Ovary (tissue), 7 donors: ENCODE measurements at regions not wholly inside any gene's neighbourhood (a gene's known extent, or its start where the extent isn't known, plus 50 kb on each side); places are given as distances from the start of the nearest gene placed in this dataset.

ENCODE experiments used
- DNase-seq, 5 donors: peaks; one replicate each; pipeline ENCODE4 v3.0.0-alpha.2; 2019 to 2020
- H3K27ac ChIP-seq, 2 donors: fragments of 200-600 bp; one replicate each; pipeline versions ENCODE4 v1.5.1 to v1.8.0; 2019 to 2022
- H3K27me3 ChIP-seq: fragments of 200-600 bp; one replicate; pipeline ENCODE4 v1.8.0; 2022
- H3K36me3 ChIP-seq: fragments of 200-600 bp; sonication (generic); one replicate; pipeline ENCODE4 v1.5.1; 2019
- H3K4me1 ChIP-seq: one replicate; pipeline ENCODE4 v1.8.1; 2013; ENCODE audit warnings: mild to moderate bottlenecking, moderate library complexity; ENCODE audit not compliant: insufficient read depth
- H3K4me3 ChIP-seq: fragments of 200-600 bp; sonication (generic); one replicate; pipeline ENCODE4 v1.5.1; 2017
- H3K9me3 ChIP-seq, 2 donors: fragments of 200-600 bp in 1 of 2; sonication (generic) in 1 of 2; one replicate each; pipeline versions ENCODE4 v1.5.1 to v1.8.1; 2013 to 2019; ENCODE audit warnings: mild to moderate bottlenecking in 1 of 2, moderate library complexity in 1 of 2
- CTCF ChIP-seq, 3 donors: fragments of 450-650 bp in 2 of 3; fragments of 200-600 bp in 1 of 3; IDR thresholded peaks; one replicate each; pipeline versions ENCODE4 v1.5.1 to v1.8.0; 2016 to 2022; ENCODE audit warnings: antibody characterized with exemption in 3 of 3, mild to moderate bottlenecking in 1 of 3
- EP300 ChIP-seq: sonication (generic); formaldehyde crosslinking; IDR thresholded peaks from one replicate; pipeline ENCODE4 v1.6.1; 2017; ENCODE audit warnings: antibody characterized with exemption
- POLR2A ChIP-seq: fragments of 450-650 bp; IDR thresholded peaks from one replicate; pipeline ENCODE4 v1.6.1; 2017; ENCODE audit warnings: antibody characterized with exemption, mild to moderate bottlenecking, moderate library complexity
- WGBS, 3 donors: extraction: QIAGEN DNeasy Blood & Tissue Kit in 1 of 3; methylation state at CpG; one replicate each; pipeline versions ENCODE4 v1.1.5 to v1.1.7; 2013 to 2017; 5-methylcytosine and 5-hydroxymethylcytosine counted together
- intact Hi-C, 4 donors: fragments of 100-400 bp; cut with DNase I; formaldehyde crosslinking; loops; one replicate each; pipeline versions ENCODE4 v1.11.0 to v1.15.1; 2022 to 2023
- donor health status: DM: no; HTN: no; CAD: no; lungs with moderate emphysema.
- donor health status: DM: no; HTN: no; CAD: no.
- donor health status: Bipolar disorder and iron deficiency.
- donor health status: DM: no; HTN: no; CAD: no.
- donor health status: DM: yes; HTN: yes; CAD: no.

- 85 to 86% (median 86%) methylated on average over 4 of the region's 4 CpGs for WGBS, 3 donors
- Histone ChIP-seq H3K9me3 (no peaks in the 10 kb centered on the region), H3K27ac (no peak overlapping the region), H3K27me3 (no peaks in the 10 kb centered on the region), H3K4me1 (no peaks in the 10 kb centered on the region), H3K36me3 (no peaks in the 10 kb centered on the region), H3K4me3 (no peak overlapping the region)
- DNase-seq: no peak
- intact Hi-C loops: loop anchor here in 1 of 4 donors (10.0 kb wide), 1 partner anchor 634 kb away; no protein-coding TSS in a partner anchor
- TF ChIP-seq EP300 (no peak), POLR2A (no peak), CTCF (IDR thresholded peaks at IDR 0.05) (no peak)
Observed at GRCh38 chr7:133180717-133181116, 72.2 kb upstream of the EXOC4 start.

DNA sequence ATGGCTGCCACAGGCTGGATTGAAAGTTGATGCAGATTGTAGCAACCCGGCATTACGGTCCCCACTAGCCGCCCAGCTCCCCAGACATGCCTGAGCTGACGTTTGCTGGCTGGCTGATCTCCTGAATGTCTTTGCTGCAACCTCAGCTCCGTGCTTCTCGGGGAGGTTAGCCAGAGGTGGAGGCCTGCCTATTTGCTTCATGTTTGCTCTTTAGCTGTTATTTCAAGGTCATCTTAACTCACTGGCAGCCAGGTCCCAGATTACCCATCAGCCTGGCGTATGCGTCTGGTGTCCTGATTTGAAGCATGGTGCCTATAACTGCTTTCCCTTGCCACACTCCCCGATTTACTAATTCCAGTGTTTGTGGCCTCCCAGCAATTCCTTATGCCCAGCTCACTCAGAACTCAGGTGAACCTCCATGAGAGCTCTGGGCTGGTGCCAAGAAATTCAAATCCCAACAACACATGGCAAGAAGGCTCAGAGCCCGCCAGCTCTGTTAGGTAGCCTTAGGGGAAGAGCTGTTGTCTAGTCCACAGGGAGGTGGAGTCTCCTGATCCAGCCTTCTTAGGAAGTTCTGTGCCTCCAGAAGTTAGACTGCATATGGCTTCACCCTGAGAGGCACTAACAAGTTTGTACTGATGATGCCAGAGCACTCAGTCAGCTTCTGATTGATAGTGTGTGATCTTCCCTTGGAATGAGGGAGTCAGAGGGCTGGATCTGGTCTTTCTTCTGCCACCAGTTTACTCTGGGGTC lies 69.7 kb upstream of the EXOC4 start:
- DNase-seq: no peak
- no peak for TF ChIP-seq POLR2A
- TF ChIP-seq CTCF (IDR thresholded peaks at IDR 0.05): no peak
- TF ChIP-seq EP300: no peak
- Histone ChIP-seq H3K36me3 (no peaks in the 10 kb centered on the region), H3K27me3 (no peaks in the 10 kb centered on the region), H3K9me3 (no peaks in the 10 kb centered on the region), H3K4me3 (no peak overlapping the region), H3K4me1 (no peaks in the 10 kb centered on the region), H3K27ac (no peak overlapping the region)
- 43 to 58% (median 47%) methylated on average over 10 of the region's 10 CpGs for WGBS, 3 donors
- intact Hi-C loops: loop anchor here in 1 of 4 donors (10.0 kb wide), 1 partner anchor 632 kb away; no protein-coding TSS in a partner anchor

- Histone ChIP-seq H3K4me1 (no peaks in the 10 kb centered on the region), H3K27me3 (no peaks in the 10 kb centered on the region), H3K9me3 (no peaks in the 10 kb centered on the region), H3K4me3 (no peak overlapping the region), H3K36me3 (no peaks in the 10 kb centered on the region), H3K27ac (no peak overlapping the region)
- DNase-seq: no peak
- intact Hi-C loops: loop anchor here in 1 of 4 donors (10.0 kb wide), 1 partner anchor 631 kb away; no protein-coding TSS in a partner anchor
- WGBS, 3 donors: 36 to 68% (median 45%) methylated on average over 2 of the region's 2 CpGs
- TF ChIP-seq CTCF (IDR thresholded peaks at IDR 0.05) (no peak), POLR2A (no peak), EP300 (no peak)
Observed at GRCh38 chr7:133183969-133184368, 68.9 kb upstream of the EXOC4 start.

GRCh38 chr7:133185512-133185911 lies 67.4 kb upstream of the EXOC4 start:
- no peak overlapping the region for H3K27ac ChIP-seq
- H3K9me3 ChIP-seq: no peaks in the 10 kb centered on the region
- WGBS, 3 donors: 26 to 41% (median 39%) methylated on average over 1 of the region's 1 CpG
- no peak for TF ChIP-seq EP300
- TF ChIP-seq POLR2A: no peak
- TF ChIP-seq CTCF (IDR thresholded peaks at IDR 0.05): no peak
- DNase-seq: no peak
- no peaks in the 10 kb centered on the region for H3K36me3 ChIP-seq
- no peaks in the 10 kb centered on the region for H3K27me3 ChIP-seq
- intact Hi-C loops: loop anchor here in 1 of 4 donors (10.0 kb wide), 1 partner anchor 629 kb away; no protein-coding TSS in a partner anchor
- H3K4me1 ChIP-seq: no peaks in the 10 kb centered on the region
- no peak overlapping the region for H3K4me3 ChIP-seq
